ENCODE measurements at regions not wholly inside any gene's neighbourhood (a gene's known extent, or its start where the extent isn't known, plus 50 kb on each side); places are given as distances from the start of the nearest gene placed in this dataset.
A peak's percentile ranks its signal among the peaks of the same experiment; 100 is the strongest.

DNA sequence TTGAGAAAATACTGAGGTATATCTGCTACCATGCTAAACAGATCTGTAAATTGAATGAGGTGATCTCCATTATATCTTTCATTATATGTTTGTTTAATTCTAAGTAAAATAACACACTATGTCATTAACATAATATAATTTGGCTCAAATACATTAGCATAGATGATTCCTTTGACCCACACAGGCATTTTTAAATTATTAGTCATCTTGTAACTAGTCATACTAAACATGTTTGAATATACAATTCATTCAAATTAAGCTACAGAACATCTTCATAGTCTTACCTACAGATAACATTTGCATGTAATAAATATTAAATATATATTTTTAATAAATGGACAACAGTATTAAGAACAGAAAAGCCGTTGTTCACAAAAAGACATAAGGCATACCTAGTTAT, 52.7 kb upstream of the KYNU start:
- H3K27ac ChIP-seq (ENCODE audit: insufficient read depth, low read depth, low read length) = no peak overlapping the region
- intact Hi-C loops (cut with micrococcal nuclease) (no loop called here), dilution Hi-C loops (cut with MboI; ENCODE audit: extremely low pct_ligation_motif_present, low sequenced_read_pairs) (no loop called here)
- H4K20me1 ChIP-seq (replicated peaks; ENCODE audit: control insufficient read depth, extremely low read depth, insufficient read depth, low read length) = no peaks in the 10 kb centered on the region
- peaks cover 29% of the 10 kb centered on the region for H3K4me1 ChIP-seq (ENCODE audit: control insufficient read depth, extremely low read depth, insufficient read depth, low read length)
- CTCF ChIA-PET = interaction anchor here (0.6 kb wide), 1 partner anchor 10 kb away, joined by 3 read pairs; no protein-coding TSS in a partner anchor
- no peak overlapping the region for H3K4me2 ChIP-seq (ENCODE audit: insufficient read depth, low read length)
- no peak overlapping the region for H3K4me3 ChIP-seq (replicated peaks in 1 of 3; ENCODE audit: insufficient read depth in 1 of 3, low read depth in 1 of 3, low read length in 3 of 3)
- DNase-seq (ENCODE audit: low read depth, low spot score) (peak; percentile 47), FAIRE-seq (no peak)
- H3K36me3 ChIP-seq (ENCODE audit: control insufficient read depth in 2 of 2, extremely low read depth in 1 of 2, insufficient read depth in 2 of 2, low read length in 2 of 2) = no peaks in the 10 kb centered on the region
- no peaks in the 10 kb centered on the region for H3K27me3 ChIP-seq (ENCODE audit: control insufficient read depth in 2 of 2, insufficient read depth in 2 of 2, low read length in 2 of 2)
- no peaks in the 10 kb centered on the region for H3K9me1 ChIP-seq (replicated peaks; ENCODE audit: control insufficient read depth, extremely low read depth, insufficient read depth, low read length)
- POLR2A ChIA-PET = no interaction called here
- TF ChIP-seq MYC (IDR thresholded peaks at IDR 0.05; ENCODE audit: low read depth, low read length) (no peak), FOS (IDR thresholded peaks at IDR 0.05; ENCODE audit: borderline replicate concordance, insufficient read depth, low read length) (peak; percentile 18), JUN (IDR thresholded peaks at IDR 0.05; ENCODE audit: borderline replicate concordance, insufficient read depth, insufficient read length, low read depth) (peak; percentile 48)
- no peaks in the 10 kb centered on the region for H3K79me2 ChIP-seq (ENCODE audit: control insufficient read depth, insufficient read depth, low read length)
- BruUV-seq (replicated peaks) = no TSS peak
- no peak overlapping the region for H2AFZ ChIP-seq (ENCODE audit: low read depth, low read length)
- no peaks in the 10 kb centered on the region for H3K9me3 ChIP-seq (replicated peaks; ENCODE audit: control insufficient read depth, insufficient read depth, low read length)
- no peak overlapping the region for H3K9ac ChIP-seq (replicated peaks; ENCODE audit: extremely low read depth, insufficient read depth, low read length)

GRCh38 chr2:142822190-142822589, 55.3 kb upstream of the KYNU start:
- intact Hi-C loops (cut with micrococcal nuclease) (no loop called here), dilution Hi-C loops (cut with MboI; ENCODE audit: extremely low pct_ligation_motif_present, low sequenced_read_pairs) (no loop called here)
- Histone ChIP-seq H4K20me1 (replicated peaks; ENCODE audit: control insufficient read depth, extremely low read depth, insufficient read depth, low read length) (no peaks in the 10 kb centered on the region), H3K36me3 (ENCODE audit: control insufficient read depth in 2 of 2, extremely low read depth in 1 of 2, insufficient read depth in 2 of 2, low read length in 2 of 2) (no peaks in the 10 kb centered on the region), H3K9me3 (replicated peaks; ENCODE audit: control insufficient read depth, insufficient read depth, low read length) (no peaks in the 10 kb centered on the region), H3K4me3 (replicated peaks in 1 of 3; ENCODE audit: insufficient read depth in 1 of 3, low read depth in 1 of 3, low read length in 3 of 3) (no peak overlapping the region), H3K27ac (ENCODE audit: insufficient read depth, low read depth, low read length) (no peak overlapping the region), H3K9ac (replicated peaks; ENCODE audit: extremely low read depth, insufficient read depth, low read length) (no peak overlapping the region), H3K79me2 (ENCODE audit: control insufficient read depth, insufficient read depth, low read length) (no peaks in the 10 kb centered on the region), H3K4me1 (ENCODE audit: control insufficient read depth, extremely low read depth, insufficient read depth, low read length) (peaks cover 29% of the 10 kb centered on the region), H2AFZ (ENCODE audit: low read depth, low read length) (no peak overlapping the region), H3K9me1 (replicated peaks; ENCODE audit: control insufficient read depth, extremely low read depth, insufficient read depth, low read length) (no peaks in the 10 kb centered on the region), H3K4me2 (ENCODE audit: insufficient read depth, low read length) (peak overlapping the region; percentile 50), H3K27me3 (ENCODE audit: control insufficient read depth in 2 of 2, insufficient read depth in 2 of 2, low read length in 2 of 2) (no peaks in the 10 kb centered on the region)
- TF ChIP-seq POLR2AphosphoS5 (IDR thresholded peaks at IDR 0.05; ENCODE audit: insufficient read depth, low read depth, low read length) (no peak), GATA2 (IDR thresholded peaks at IDR 0.05; ENCODE audit: insufficient read depth, insufficient read length, low read depth, low read length) (peak; percentile 54), FOS (IDR thresholded peaks at IDR 0.05; ENCODE audit: borderline replicate concordance, insufficient read depth, low read length) (peak; percentile 59), MYC (IDR thresholded peaks at IDR 0.05; ENCODE audit: low read depth, low read length) (no peak), JUN (IDR thresholded peaks at IDR 0.05; ENCODE audit: borderline replicate concordance, insufficient read depth, insufficient read length, low read depth) (peak; percentile 52), POLR2A (IDR thresholded peaks at IDR 0.05; ENCODE audit: low read depth, low read length) (no peak), EZH2 (IDR thresholded peaks at IDR 0.05; ENCODE audit: borderline replicate concordance, low read depth, low read length, severe bottlenecking) (no peak)
- TF ChIP-seq, protein P1, sequence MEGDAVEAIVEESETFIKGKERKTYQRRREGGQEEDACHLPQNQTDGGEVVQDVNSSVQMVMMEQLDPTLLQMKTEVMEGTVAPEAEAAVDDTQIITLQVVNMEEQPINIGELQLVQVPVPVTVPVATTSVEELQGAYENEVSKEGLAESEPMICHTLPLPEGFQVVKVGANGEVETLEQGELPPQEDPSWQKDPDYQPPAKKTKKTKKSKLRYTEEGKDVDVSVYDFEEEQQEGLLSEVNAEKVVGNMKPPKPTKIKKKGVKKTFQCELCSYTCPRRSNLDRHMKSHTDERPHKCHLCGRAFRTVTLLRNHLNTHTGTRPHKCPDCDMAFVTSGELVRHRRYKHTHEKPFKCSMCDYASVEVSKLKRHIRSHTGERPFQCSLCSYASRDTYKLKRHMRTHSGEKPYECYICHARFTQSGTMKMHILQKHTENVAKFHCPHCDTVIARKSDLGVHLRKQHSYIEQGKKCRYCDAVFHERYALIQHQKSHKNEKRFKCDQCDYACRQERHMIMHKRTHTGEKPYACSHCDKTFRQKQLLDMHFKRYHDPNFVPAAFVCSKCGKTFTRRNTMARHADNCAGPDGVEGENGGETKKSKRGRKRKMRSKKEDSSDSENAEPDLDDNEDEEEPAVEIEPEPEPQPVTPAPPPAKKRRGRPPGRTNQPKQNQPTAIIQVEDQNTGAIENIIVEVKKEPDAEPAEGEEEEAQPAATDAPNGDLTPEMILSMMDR (IDR thresholded peaks at IDR 0.05; ENCODE audit: extremely low read depth in 1 of 2, insufficient read depth in 1 of 2, low read depth in 1 of 2, low read length in 2 of 2) = no peak
- TF ChIP-seq, protein P2, sequence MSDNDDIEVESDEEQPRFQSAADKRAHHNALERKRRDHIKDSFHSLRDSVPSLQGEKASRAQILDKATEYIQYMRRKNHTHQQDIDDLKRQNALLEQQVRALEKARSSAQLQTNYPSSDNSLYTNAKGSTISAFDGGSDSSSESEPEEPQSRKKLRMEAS (IDR thresholded peaks at IDR 0.05; ENCODE audit: insufficient read depth, insufficient read length) = no peak
- DNase-seq (ENCODE audit: low read depth, low spot score) (peak; percentile 55), FAIRE-seq (no peak)
- ChIA-PET CTCF (interaction anchor here (0.8 to 1.1 kb wide), 3 partner anchors 9 to 158 kb away, joined by 3 to 4 read pairs (median 3); no protein-coding TSS in a partner anchor), POLR2A (no interaction called here)
- no TSS peak for BruUV-seq (replicated peaks)

Data from endothelial cell of umbilical vein (primary cell).